Anterior cingulate cortex (tissue), 58 donors: ENCODE measurements at regions not wholly inside any gene's neighbourhood (a gene's known extent, or its start where the extent isn't known, plus 50 kb on each side); places are given as distances from the start of the nearest gene placed in this dataset.
"Not testable (repeated sequence)": the region's sequence is repeated elsewhere in the genome, so short reads cannot be mapped to it uniquely, and the experiment has no call there.

Experiments
- DNase-seq, 58 donors: peaks; one replicate each; lab custom pipeline; 2025; lab: John Stamatoyannopoulos, UW

- DNase-seq = not testable (repeated sequence)
These were observed 52.1 kb upstream of the TMEM45B start for GRCh38 chr11:129763569-129763968.

- not testable (repeated sequence) for DNase-seq
These were observed 51.4 kb upstream of the TMEM45B start for GRCh38 chr11:129764204-129764603.
